Naive thymus-derived CD4-positive, alpha-beta T cell (primary cell): ENCODE measurements at regions not wholly inside any gene's neighbourhood (a gene's known extent, or its start where the extent isn't known, plus 50 kb on each side); places are given as distances from the start of the nearest gene placed in this dataset.

Experiments
- ATAC-seq: fragments of 150-1000 bp; cut with Tn5 transposase; 2 replicates; pipeline ENCODE4 v1.10.0; 2021; ENCODE audit warnings: mild to moderate bottlenecking, moderate library complexity
- CTCF ChIA-PET: fragments of 350-600 bp; sonication (Branson Sonifier 250); formaldehyde crosslinking; loops from one replicate; lab custom pipeline; 2021; ENCODE audit warnings: antibody characterized with exemption; lab: Charles Lee
- POLR2A ChIA-PET: fragments of 350-600 bp; sonication (Branson Sonifier 250); formaldehyde crosslinking; loops from one replicate; lab custom pipeline; 2021; ENCODE audit warnings: antibody characterized with exemption, inconsistent platforms; lab: Charles Lee
- DNase-seq, 9 donors: peaks; one replicate each; pipeline versions ENCODE4 v3.0.0 to v3.0.0-alpha.2; 2020 to 2022; ENCODE audit warnings: mixed read lengths in 1 of 9
- H3K27ac ChIP-seq: one replicate; pipeline ENCODE4 v1.7.0; 2013; ENCODE audit warnings: mild to moderate bottlenecking, low read depth, low read length, moderate library complexity
- H3K27me3 ChIP-seq, 2 donors: one replicate each; pipeline ENCODE4 v1.7.0; 2013; ENCODE audit warnings: low read length in 2 of 2, mild to moderate bottlenecking in 2 of 2, moderate library complexity in 2 of 2; ENCODE audit not compliant: control insufficient read depth in 2 of 2, insufficient read depth in 2 of 2
- H3K36me3 ChIP-seq, 3 experiments: 1 replicate in 2 of 3; 2 replicates in 1 of 3; pipeline ENCODE4 v1.7.0; 2013; ENCODE audit warnings: low read length in 3 of 3, mild to moderate bottlenecking in 3 of 3, moderate library complexity in 1 of 3; ENCODE audit not compliant: insufficient read depth in 3 of 3, control insufficient read depth in 2 of 3
- H3K4me1 ChIP-seq, 2 donors: one replicate each; pipeline ENCODE4 v1.7.0; 2013; ENCODE audit warnings: low read length in 2 of 2, mild to moderate bottlenecking in 2 of 2, moderate library complexity in 1 of 2; ENCODE audit not compliant: control insufficient read depth in 2 of 2, insufficient read depth in 2 of 2
- H3K4me3 ChIP-seq: 2 replicates; pipeline ENCODE4 v1.7.0; 2013; ENCODE audit warnings: mild to moderate bottlenecking, low read length
- H3K9me3 ChIP-seq, 3 experiments: 1 replicate in 2 of 3; 2 replicates in 1 of 3; pipeline ENCODE4 v1.7.0; 2013; ENCODE audit warnings: low read length in 3 of 3; ENCODE audit not compliant: control insufficient read depth in 2 of 3
- H3K27ac Mint-ChIP-seq, 9 donors: one replicate each; pipeline ENCODE4 v1.8.0; 2020 to 2022; ENCODE audit warnings: mixed read lengths in 9 of 9, mild to moderate bottlenecking in 8 of 9, moderate library complexity in 5 of 9, inconsistent platforms in 2 of 9
- H3K27me3 Mint-ChIP-seq, 5 donors: one replicate each; pipeline ENCODE4 v1.8.0; 2021 to 2022; ENCODE audit warnings: mixed read lengths in 5 of 5, mild to moderate bottlenecking in 1 of 5
- H3K36me3 Mint-ChIP-seq, 5 donors: one replicate each; pipeline ENCODE4 v1.8.0; 2020 to 2022; ENCODE audit warnings: mixed read lengths in 5 of 5, mild to moderate bottlenecking in 3 of 5, inconsistent platforms in 1 of 5
- H3K4me1 Mint-ChIP-seq, 7 donors: one replicate each; pipeline ENCODE4 v1.8.0; 2020 to 2022; ENCODE audit warnings: mixed read lengths in 7 of 7, mild to moderate bottlenecking in 3 of 7, inconsistent platforms in 1 of 7
- H3K4me3 Mint-ChIP-seq, 10 donors: one replicate each; pipeline ENCODE4 v1.8.0; 2020 to 2022; ENCODE audit warnings: mild to moderate bottlenecking in 10 of 10, mixed read lengths in 10 of 10, moderate library complexity in 6 of 10, inconsistent platforms in 2 of 10
- H3K9me3 Mint-ChIP-seq, 11 donors: one replicate each; pipeline ENCODE4 v1.8.0; 2020 to 2022; ENCODE audit warnings: mixed read lengths in 11 of 11, mild to moderate bottlenecking in 4 of 11, inconsistent platforms in 1 of 11, moderate library complexity in 1 of 11
- intact Hi-C, 2 donors: fragments of 100-400 bp; cut with micrococcal nuclease; formaldehyde crosslinking; loops; one replicate each; pipeline ENCODE4 v1.15.1; 2023

GRCh38 chr7:17460665-17461064 is 162.2 kb downstream of the AHR start:
- ATAC-seq (no peak), DNase-seq (no peak)
- Mint-ChIP-seq H3K9me3 (peaks cover 0 to 20% (median 12%) of the 10 kb centered on the region in 11 donors), H3K4me3 (no peak overlapping the region), H3K36me3 (peaks cover 0 to 12% (median 4%) of the 10 kb centered on the region in 5 donors), H3K4me1 (peaks cover 0 to 22% (median 9%) of the 10 kb centered on the region in 7 donors), H3K27me3 (no peaks in the 10 kb centered on the region), H3K27ac (no peak overlapping the region)
- Histone ChIP-seq H3K4me1 (no peaks in the 10 kb centered on the region), H3K9me3 (no peaks in the 10 kb centered on the region), H3K27ac (no peak overlapping the region), H3K36me3 (no peaks in the 10 kb centered on the region), H3K4me3 (no peak overlapping the region), H3K27me3 (no peaks in the 10 kb centered on the region)
- intact Hi-C loops = no loop called here
- POLR2A ChIA-PET = no interaction called here
- CTCF ChIA-PET = interaction anchor here (1.1 kb wide), 1 partner anchor 14 kb away, joined by 3 read pairs; no protein-coding TSS in a partner anchor

DNA sequence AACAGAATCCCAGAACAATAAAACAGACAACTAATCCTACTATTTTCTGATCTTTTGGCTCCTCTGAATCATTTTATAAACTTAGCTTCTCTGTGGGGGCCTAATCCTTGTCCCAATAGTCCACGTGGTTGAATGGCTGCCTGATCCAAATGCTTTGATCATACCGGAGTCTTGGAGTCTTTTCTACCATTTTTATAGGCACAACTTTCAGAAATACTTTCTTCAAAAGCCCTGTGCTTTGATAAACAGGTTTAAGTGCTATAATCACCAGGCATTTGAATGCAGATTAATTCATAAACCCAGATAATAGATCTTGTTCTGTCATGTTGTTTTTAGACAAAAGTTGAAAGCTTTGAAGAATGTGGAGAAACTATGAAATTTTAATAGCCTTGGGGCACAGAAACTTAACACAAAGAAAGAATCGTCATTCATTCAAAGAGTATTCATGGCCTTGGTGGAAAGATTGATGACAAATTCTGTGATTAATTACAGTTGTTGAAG is 163.7 kb downstream of the AHR start:
- ATAC-seq = no peak
- DNase-seq = no peak
- Histone ChIP-seq H3K4me3 (no peak overlapping the region), H3K9me3 (no peaks in the 10 kb centered on the region), H3K4me1 (no peaks in the 10 kb centered on the region), H3K36me3 (no peaks in the 10 kb centered on the region), H3K27me3 (no peaks in the 10 kb centered on the region), H3K27ac (no peak overlapping the region)
- no peak overlapping the region for H3K27ac Mint-ChIP-seq
- H3K27me3 Mint-ChIP-seq = peaks cover 0 to 6% (median 3%) of the 10 kb centered on the region in 5 donors
- peaks cover 0 to 20% (median 12%) of the 10 kb centered on the region in 11 donors for H3K9me3 Mint-ChIP-seq
- intact Hi-C loops = no loop called here
- no peak overlapping the region for H3K4me3 Mint-ChIP-seq
- H3K4me1 Mint-ChIP-seq = peaks cover 5 to 30% (median 18%) of the 10 kb centered on the region in 7 donors
- peaks cover 0 to 12% (median 4%) of the 10 kb centered on the region in 5 donors for H3K36me3 Mint-ChIP-seq
- ChIA-PET POLR2A (no interaction called here), CTCF (no interaction called here)

DNA sequence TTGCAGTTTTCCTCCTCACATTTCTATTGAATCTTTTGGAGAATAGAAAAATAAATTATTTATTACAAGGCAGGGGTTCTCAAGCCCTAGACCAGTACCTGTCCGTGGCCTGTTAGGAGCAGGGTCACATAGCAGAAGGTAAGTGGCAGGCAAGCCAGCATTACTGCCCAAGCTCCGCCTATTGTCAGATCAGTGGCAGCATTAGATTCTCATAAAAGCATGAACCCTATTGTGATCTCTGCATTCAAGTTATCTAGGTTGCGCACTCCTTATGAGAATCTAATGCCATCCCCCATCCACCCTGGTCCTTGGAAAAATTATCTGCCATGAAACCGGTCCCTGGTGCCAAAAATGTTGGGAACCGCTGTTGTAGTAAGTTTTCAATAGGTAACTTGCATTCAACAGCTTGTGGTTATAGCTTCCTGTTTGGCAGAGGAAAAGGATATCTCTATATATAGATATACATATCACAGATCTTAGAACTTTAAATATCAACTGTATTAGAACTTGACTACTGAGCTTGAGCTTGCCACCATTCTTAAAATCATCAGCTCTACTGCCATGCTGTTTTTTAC is 165.1 kb downstream of the AHR start:
- ATAC-seq = peak; percentile 48
- H3K36me3 Mint-ChIP-seq = peaks cover 0 to 4% (median 3%) of the 10 kb centered on the region in 5 donors
- H3K4me1 Mint-ChIP-seq = peaks cover 5 to 30% (median 23%) of the 10 kb centered on the region in 7 donors
- peak overlapping the region in 2 of 9 donors; percentile 43 to 48 for H3K27ac Mint-ChIP-seq
- H3K9me3 Mint-ChIP-seq = peaks cover 0 to 11% (median 6%) of the 10 kb centered on the region in 11 donors
- peaks cover 0 to 8% (median 5%) of the 10 kb centered on the region in 5 donors for H3K27me3 Mint-ChIP-seq
- no peaks in the 10 kb centered on the region for H3K4me1 ChIP-seq
- no peak overlapping the region for H3K27ac ChIP-seq
- intact Hi-C loops = no loop called here
- no peaks in the 10 kb centered on the region for H3K36me3 ChIP-seq
- ChIA-PET CTCF (no interaction called here), POLR2A (no interaction called here)
- DNase-seq = peak in 4 of 9 donors; percentile 1 to 27 (median 8)
- H3K4me3 Mint-ChIP-seq = peak overlapping the region in 9 of 10 donors; percentile 36 to 82 (median 73)
- H3K4me3 ChIP-seq = peak overlapping the region; percentile 25
- H3K27me3 ChIP-seq = no peaks in the 10 kb centered on the region
- H3K9me3 ChIP-seq = no peaks in the 10 kb centered on the region

DNA sequence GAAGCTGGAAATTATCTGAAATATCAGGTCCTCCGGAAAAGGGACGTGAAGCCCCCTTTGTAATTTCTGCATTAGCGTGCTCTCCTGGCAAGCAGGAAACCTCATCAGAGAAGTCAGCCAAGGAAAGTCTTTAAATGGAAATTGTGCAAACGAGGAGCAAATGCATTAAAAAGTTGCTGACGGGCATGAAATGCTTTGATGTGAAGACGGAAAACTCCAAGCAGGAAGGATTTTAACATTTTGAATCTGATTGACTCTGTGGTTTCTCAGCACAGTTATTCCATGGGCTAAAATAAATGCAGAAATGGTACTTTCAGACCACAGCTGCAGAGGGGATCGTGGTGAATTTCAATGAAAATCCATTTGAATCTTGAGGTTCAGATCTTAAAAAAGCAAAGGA is 167.8 kb downstream of the AHR start:
- CTCF ChIA-PET = no interaction called here

DNA sequence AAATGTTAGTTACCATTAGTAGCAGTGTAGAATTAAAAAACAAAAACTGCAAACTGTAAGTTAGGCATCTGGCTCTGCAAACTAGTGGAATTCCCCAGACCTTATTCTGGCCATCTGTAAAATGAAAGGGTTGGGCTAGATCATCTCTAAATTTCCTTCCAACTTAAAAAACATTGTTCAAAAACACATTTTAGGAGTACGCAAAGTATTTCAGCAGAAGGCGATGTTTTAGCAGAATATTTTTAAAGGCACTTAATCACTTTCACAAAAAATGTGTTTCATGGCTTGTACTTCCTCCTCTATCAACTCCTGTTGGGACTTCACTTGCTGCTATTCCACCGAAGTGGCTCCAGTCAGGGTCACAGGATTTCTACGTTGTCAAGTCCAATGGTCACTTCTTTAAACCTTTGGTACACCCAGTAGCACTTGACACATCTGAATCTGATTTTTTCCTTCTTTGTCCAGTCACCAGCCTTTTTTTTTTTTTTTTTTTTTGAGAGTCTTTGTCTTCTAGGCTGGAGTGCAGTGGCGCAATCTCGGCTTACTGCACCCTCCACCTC is 169.0 kb downstream of the AHR start:
- Mint-ChIP-seq H3K36me3 (no peaks in the 10 kb centered on the region), H3K9me3 (peaks cover 0 to 2% (median 0%) of the 10 kb centered on the region in 11 donors), H3K27ac (no peak overlapping the region), H3K27me3 (peaks cover 0 to 12% (median 6%) of the 10 kb centered on the region in 5 donors), H3K4me1 (peaks cover 5 to 30% (median 23%) of the 10 kb centered on the region in 7 donors), H3K4me3 (no peak overlapping the region)
- Histone ChIP-seq H3K36me3 (no peaks in the 10 kb centered on the region), H3K27ac (no peak overlapping the region), H3K4me3 (no peak overlapping the region), H3K27me3 (no peaks in the 10 kb centered on the region), H3K9me3 (no peaks in the 10 kb centered on the region), H3K4me1 (no peaks in the 10 kb centered on the region)
- POLR2A ChIA-PET = no interaction called here
- ATAC-seq (no peak), DNase-seq (no peak)
- CTCF ChIA-PET = no interaction called here
- intact Hi-C loops = no loop called here

More for the DNA sequence above, 167.8 kb downstream of the AHR start:
- DNase-seq (no peak), ATAC-seq (no peak)
- no peak overlapping the region for H3K4me3 ChIP-seq
- H3K9me3 ChIP-seq = no peaks in the 10 kb centered on the region
- no peaks in the 10 kb centered on the region for H3K36me3 ChIP-seq
- H3K27ac ChIP-seq = no peak overlapping the region
- POLR2A ChIA-PET = no interaction called here
- intact Hi-C loops = no loop called here
- H3K27me3 Mint-ChIP-seq = peaks cover 0 to 12% (median 5%) of the 10 kb centered on the region in 5 donors
- H3K36me3 Mint-ChIP-seq = peaks cover 0 to 2% (median 0%) of the 10 kb centered on the region in 5 donors
- peak overlapping the region in 2 of 9 donors; percentile 11 to 53 for H3K27ac Mint-ChIP-seq
- H3K4me3 Mint-ChIP-seq = peak overlapping the region in 5 of 10 donors; percentile 12 to 56 (median 17)
- peaks cover 5 to 30% (median 23%) of the 10 kb centered on the region in 7 donors for H3K4me1 Mint-ChIP-seq
- no peaks in the 10 kb centered on the region for H3K27me3 ChIP-seq
- peaks cover 0 to 4% (median 0%) of the 10 kb centered on the region in 11 donors for H3K9me3 Mint-ChIP-seq
- H3K4me1 ChIP-seq = no peaks in the 10 kb centered on the region

DNA sequence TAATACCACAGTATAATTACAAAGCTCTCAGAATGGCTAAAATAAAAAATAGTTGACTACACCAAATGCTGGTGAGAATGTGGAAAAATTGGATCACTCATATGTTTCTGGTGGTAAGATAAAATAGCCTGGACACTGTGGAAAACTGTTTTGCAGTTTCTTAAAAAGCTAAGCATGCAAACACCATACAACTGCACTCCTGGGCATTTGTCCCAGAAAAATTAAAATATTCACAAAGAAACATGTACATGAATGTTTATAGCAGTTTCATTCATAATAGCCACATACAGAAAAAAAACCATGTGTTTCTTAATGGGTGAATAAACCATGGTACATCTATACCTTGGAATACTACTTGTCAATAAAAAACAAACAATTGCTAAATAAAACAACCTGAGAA is 172.9 kb downstream of the AHR start:
- peaks cover 0 to 10% (median 4%) of the 10 kb centered on the region in 5 donors for H3K27me3 Mint-ChIP-seq
- DNase-seq (no peak), ATAC-seq (no peak)
- no peaks in the 10 kb centered on the region for H3K27me3 ChIP-seq
- H3K4me3 Mint-ChIP-seq = no peak overlapping the region
- H3K4me1 Mint-ChIP-seq = peaks cover under 1 to 9% (median 3%) of the 10 kb centered on the region in 7 donors
- H3K36me3 Mint-ChIP-seq = no peaks in the 10 kb centered on the region
- no peaks in the 10 kb centered on the region for H3K4me1 ChIP-seq
- H3K27ac Mint-ChIP-seq = no peak overlapping the region
- no peak overlapping the region for H3K4me3 ChIP-seq
- ChIA-PET POLR2A (no interaction called here), CTCF (no interaction called here)
- no peaks in the 10 kb centered on the region for H3K9me3 Mint-ChIP-seq
- intact Hi-C loops = no loop called here
- no peaks in the 10 kb centered on the region for H3K9me3 ChIP-seq
- H3K27ac ChIP-seq = no peak overlapping the region
- H3K36me3 ChIP-seq = no peaks in the 10 kb centered on the region
